ENCODE measurements at regions not wholly inside any gene's neighbourhood (a gene's known extent, or its start where the extent isn't known, plus 50 kb on each side); places are given as distances from the start of the nearest gene placed in this dataset.

DNA sequence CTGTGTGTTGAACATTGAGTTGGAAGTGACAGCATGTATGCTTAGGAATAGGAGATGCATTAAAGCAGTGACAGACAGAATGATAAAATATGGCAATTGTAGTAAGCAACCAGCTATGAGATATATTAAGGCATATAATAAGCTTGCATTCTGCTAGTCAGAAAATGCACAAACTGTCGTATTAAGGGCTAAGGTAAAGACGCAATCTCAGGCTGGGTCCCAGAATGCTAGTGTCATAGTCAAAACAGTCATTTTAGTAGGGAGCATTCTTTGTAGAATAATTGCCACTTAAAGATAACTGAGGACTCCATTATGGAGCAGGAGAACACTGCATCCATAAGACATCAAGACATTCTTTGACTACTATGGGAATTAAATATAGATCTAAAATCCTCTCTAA, 1369.7 kb upstream of the C9orf72 start:
- no peaks in the 10 kb centered on the region for H3K36me3 Mint-ChIP-seq (ENCODE audit: low read depth)
- no peaks in the 10 kb centered on the region for H3K9me3 Mint-ChIP-seq
- TF ChIP-seq, protein P1, sequence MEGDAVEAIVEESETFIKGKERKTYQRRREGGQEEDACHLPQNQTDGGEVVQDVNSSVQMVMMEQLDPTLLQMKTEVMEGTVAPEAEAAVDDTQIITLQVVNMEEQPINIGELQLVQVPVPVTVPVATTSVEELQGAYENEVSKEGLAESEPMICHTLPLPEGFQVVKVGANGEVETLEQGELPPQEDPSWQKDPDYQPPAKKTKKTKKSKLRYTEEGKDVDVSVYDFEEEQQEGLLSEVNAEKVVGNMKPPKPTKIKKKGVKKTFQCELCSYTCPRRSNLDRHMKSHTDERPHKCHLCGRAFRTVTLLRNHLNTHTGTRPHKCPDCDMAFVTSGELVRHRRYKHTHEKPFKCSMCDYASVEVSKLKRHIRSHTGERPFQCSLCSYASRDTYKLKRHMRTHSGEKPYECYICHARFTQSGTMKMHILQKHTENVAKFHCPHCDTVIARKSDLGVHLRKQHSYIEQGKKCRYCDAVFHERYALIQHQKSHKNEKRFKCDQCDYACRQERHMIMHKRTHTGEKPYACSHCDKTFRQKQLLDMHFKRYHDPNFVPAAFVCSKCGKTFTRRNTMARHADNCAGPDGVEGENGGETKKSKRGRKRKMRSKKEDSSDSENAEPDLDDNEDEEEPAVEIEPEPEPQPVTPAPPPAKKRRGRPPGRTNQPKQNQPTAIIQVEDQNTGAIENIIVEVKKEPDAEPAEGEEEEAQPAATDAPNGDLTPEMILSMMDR (IDR thresholded peaks at IDR 0.05; ENCODE audit: unreplicated experiment in 3 of 3) = no peak
- no peaks in the 10 kb centered on the region for H3K4me1 Mint-ChIP-seq
- H3K27me3 Mint-ChIP-seq (ENCODE audit: low read depth) = no peaks in the 10 kb centered on the region
- no peak overlapping the region for H3K27ac Mint-ChIP-seq
- no peak overlapping the region for H3K4me3 Mint-ChIP-seq

DNA sequence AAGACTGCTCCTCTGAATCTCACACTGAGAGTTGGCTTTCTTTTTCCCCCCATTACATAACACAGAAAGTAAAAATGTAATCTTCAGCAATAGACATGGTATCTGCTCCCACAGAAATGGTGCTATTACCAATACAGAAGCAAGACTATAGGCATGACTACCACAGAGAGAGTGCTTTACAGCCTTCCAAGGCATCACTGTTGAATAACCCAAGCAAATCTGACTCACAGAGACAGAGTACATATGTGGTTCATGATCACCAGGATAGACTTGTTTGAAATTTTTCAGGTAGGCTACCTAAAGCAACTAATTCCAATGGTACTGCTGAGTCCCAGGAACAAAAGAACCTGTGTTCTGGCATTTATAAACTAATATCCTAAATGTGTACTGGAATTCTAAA, 1373.4 kb upstream of the C9orf72 start:
- no peaks in the 10 kb centered on the region for H3K36me3 Mint-ChIP-seq (ENCODE audit: low read depth)
- H3K4me3 Mint-ChIP-seq = no peak overlapping the region
- H3K27me3 Mint-ChIP-seq (ENCODE audit: low read depth) = no peaks in the 10 kb centered on the region
- no peak overlapping the region for H3K27ac Mint-ChIP-seq
- H3K9me3 Mint-ChIP-seq = peaks cover 16% of the 10 kb centered on the region
- TF ChIP-seq, protein P1 (IDR thresholded peaks at IDR 0.05; ENCODE audit: unreplicated experiment in 3 of 3) = no peak
- no peaks in the 10 kb centered on the region for H3K4me1 Mint-ChIP-seq

- H3K27ac Mint-ChIP-seq = no peak overlapping the region
- TF ChIP-seq, protein P1 (IDR thresholded peaks at IDR 0.05; ENCODE audit: unreplicated experiment in 3 of 3) = no peak
These were observed 1378.7 kb upstream of the C9orf72 start for GRCh38 chr9:28951945-28952344.

DNA sequence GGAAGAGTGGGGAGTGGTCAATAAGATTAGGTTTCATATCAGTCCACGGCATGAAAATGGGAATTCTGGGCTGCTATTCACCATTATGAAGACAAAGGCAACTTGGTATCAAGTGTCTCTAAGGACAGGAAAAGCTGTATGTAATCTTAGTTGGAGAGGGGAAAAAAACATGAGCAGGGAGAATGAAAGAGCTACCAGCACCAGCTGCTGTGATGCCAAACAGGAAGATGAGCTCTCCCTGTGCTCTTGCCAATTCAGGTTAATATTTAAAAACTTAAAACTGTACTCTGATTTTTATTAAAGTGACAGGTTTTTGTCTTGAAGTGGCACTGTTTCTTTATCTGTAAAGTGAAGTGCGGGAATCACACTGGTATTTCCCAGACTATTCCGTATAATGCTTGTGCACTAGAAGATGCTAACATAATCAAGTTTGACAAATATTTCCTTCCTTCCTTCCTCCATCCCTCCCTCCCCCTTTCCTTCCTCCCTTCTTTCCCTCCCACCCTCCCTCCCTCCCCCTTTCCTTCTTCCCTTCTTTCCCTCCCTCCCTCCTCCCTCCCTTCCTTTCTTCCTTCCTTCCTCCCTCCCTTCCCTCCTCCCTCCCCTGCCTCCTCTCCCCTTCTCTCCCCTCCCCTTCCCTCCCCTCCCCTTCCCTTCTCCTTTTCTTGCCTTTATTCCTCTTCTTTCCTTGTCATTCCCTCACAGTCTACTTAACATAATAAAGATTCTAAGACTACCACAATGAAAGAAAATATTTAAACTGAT, 1383.0 kb upstream of the C9orf72 start:
- H3K4me1 Mint-ChIP-seq = peaks cover 6% of the 10 kb centered on the region
- TF ChIP-seq, protein P1 (IDR thresholded peaks at IDR 0.05; ENCODE audit: unreplicated experiment in 3 of 3) = no peak
- H3K36me3 Mint-ChIP-seq (ENCODE audit: low read depth) = no peaks in the 10 kb centered on the region
- H3K4me3 Mint-ChIP-seq = no peak overlapping the region
- H3K9me3 Mint-ChIP-seq = peaks cover 3% of the 10 kb centered on the region
- H3K27me3 Mint-ChIP-seq (ENCODE audit: low read depth) = peaks cover 4% of the 10 kb centered on the region
- no peak overlapping the region for H3K27ac Mint-ChIP-seq

More at GRCh38 chr9:28951945-28952344, 1378.7 kb upstream of the C9orf72 start:
- Mint-ChIP-seq H3K27me3 (ENCODE audit: low read depth) (peaks cover 4% of the 10 kb centered on the region), H3K9me3 (peaks cover 19% of the 10 kb centered on the region), H3K4me3 (no peak overlapping the region), H3K4me1 (peaks cover 3% of the 10 kb centered on the region), H3K36me3 (ENCODE audit: low read depth) (no peaks in the 10 kb centered on the region)

- Mint-ChIP-seq H3K27ac (no peak overlapping the region), H3K27me3 (ENCODE audit: low read depth) (no peaks in the 10 kb centered on the region), H3K4me3 (no peak overlapping the region), H3K36me3 (ENCODE audit: low read depth) (no peaks in the 10 kb centered on the region), H3K9me3 (no peaks in the 10 kb centered on the region), H3K4me1 (peaks cover 12% of the 10 kb centered on the region)
- TF ChIP-seq, protein P1 (IDR thresholded peaks at IDR 0.05; ENCODE audit: unreplicated experiment in 3 of 3) = no peak
These were observed 1387.3 kb upstream of the C9orf72 start for GRCh38 chr9:28960602-28961001.

GRCh38 chr9:28961623-28962022, 1388.3 kb upstream of the C9orf72 start:
- Mint-ChIP-seq H3K27ac (peak overlapping the region; percentile 30 to 59 (median 48)), H3K36me3 (ENCODE audit: low read depth) (no peaks in the 10 kb centered on the region), H3K4me3 (no peak overlapping the region), H3K4me1 (peaks cover 9% of the 10 kb centered on the region), H3K27me3 (ENCODE audit: low read depth) (no peaks in the 10 kb centered on the region), H3K9me3 (no peaks in the 10 kb centered on the region)
- TF ChIP-seq, protein P1 (IDR thresholded peaks at IDR 0.05; ENCODE audit: unreplicated experiment in 3 of 3) = no peak
